A549 (cell line): ENCODE measurements at regions not wholly inside any gene's neighbourhood (a gene's known extent, or its start where the extent isn't known, plus 50 kb on each side); places are given as distances from the start of the nearest gene placed in this dataset.

Source experiments
- ATAC-seq, 2 experiments: fragments of 200-7000 bp in 1 of 2; fragments of >200 bp in 1 of 2; cut with Nextera tagmentation in 1 of 2; cut with Tn5 transposase in 1 of 2; 3 replicates each; pipeline versions ENCODE4 v1.8.0 to v1.9.1; 2018 to 2020; ENCODE audit warnings: mild to moderate bottlenecking in 1 of 2, moderate library complexity in 1 of 2
- CTCF ChIA-PET: fragments of 300-600 bp; sonication (Branson Sonifier 250); formaldehyde crosslinking; extraction: SDS; loops from one replicate; lab custom pipeline; 2021; ENCODE audit warnings: antibody characterized with exemption, inconsistent platforms; lab: Yijun Ruan, JAX
- POLR2A ChIA-PET: fragments of 350-600 bp; formaldehyde crosslinking; extraction: SDS; loops from one replicate; lab custom pipeline; 2021; ENCODE audit warnings: antibody characterized with exemption, inconsistent platforms; lab: Yijun Ruan, JAX
- DNase-seq, 2 experiments: peaks; one replicate each; pipeline versions ENCODE4 v3.0.0 to v3.0.0-alpha.2; 2011 to 2016; ENCODE audit warnings: low read depth in 1 of 2, low spot score in 1 of 2
- FAIRE-seq: peaks from 2 replicates; lab custom pipeline; 2011; peaks lifted over from hg19 to GRCh38; lab: Jason Lieb, UNC
- H3K27ac ChIP-seq, 2 experiments: fragments of >200 bp; sonication (Bioruptor Twin); formaldehyde crosslinking; 3 replicates each; pipeline ENCODE4 v1.5.1; 2016 to 2017
- H3K4me1 ChIP-seq: fragments of >200 bp; sonication (Bioruptor Twin); formaldehyde crosslinking; 3 replicates; pipeline ENCODE4 v1.6.1; 2016
- H3K4me2 ChIP-seq: fragments of >200 bp; sonication (Bioruptor Twin); formaldehyde crosslinking; 3 replicates; pipeline ENCODE4 v1.6.1; 2016
- H3K4me3 ChIP-seq: fragments of >200 bp; sonication (Bioruptor Twin); formaldehyde crosslinking; 3 replicates; pipeline ENCODE4 v1.5.1; 2016
- H3K9me3 ChIP-seq: fragments of >200 bp; sonication (Bioruptor Twin); formaldehyde crosslinking; 3 replicates; pipeline ENCODE4 v1.6.1; 2016
- ATOH8 ChIP-seq: fragments of 250-450 bp; sonication (Bioruptor Pico); IDR thresholded peaks from 2 replicates; pipeline ENCODE4 v1.5.0; 2020; ENCODE audit warnings: low read depth, mild to moderate bottlenecking, moderate library complexity
- CEBPB ChIP-seq, 2 experiments: fragments of >200 bp in 1 of 2; sonication (Bioruptor Twin) in 1 of 2; formaldehyde crosslinking in 1 of 2; IDR thresholded peaks; 2 replicates each; pipeline ENCODE4 v1.6.1; 2012 to 2016
- GATA3 ChIP-seq: IDR thresholded peaks from 2 replicates; pipeline ENCODE4 v1.6.1; 2012; ENCODE audit warnings: borderline replicate concordance
- HMGXB4 ChIP-seq: fragments of 250-450 bp; sonication (Bioruptor Pico); IDR thresholded peaks from 2 replicates; pipeline ENCODE4 v1.5.0; 2021; ENCODE audit warnings: mild to moderate bottlenecking, moderate library complexity, borderline replicate concordance
- HOXA7 ChIP-seq: fragments of 250-450 bp; sonication (Bioruptor Pico); IDR thresholded peaks from 2 replicates; pipeline ENCODE4 v1.5.0; 2020; ENCODE audit warnings: mild to moderate bottlenecking, moderate library complexity
- JUN ChIP-seq, 2 experiments: fragments of >200 bp; sonication (Bioruptor Twin); formaldehyde crosslinking; IDR thresholded peaks; 2 replicates in 1 of 2; 3 replicates in 1 of 2; pipeline ENCODE4 v1.6.1; 2016 to 2017
- JUNB ChIP-seq: fragments of >200 bp; sonication (Bioruptor Twin); formaldehyde crosslinking; IDR thresholded peaks from 2 replicates; pipeline ENCODE4 v1.6.1; 2016
- POLR2AphosphoS2 ChIP-seq: conservative IDR thresholded peaks from 2 replicates; pipeline ENCODE4 v1.6.1; 2012; ENCODE audit warnings: low read length, improper control_type of control experiment, inconsistent platforms
- SMC3 ChIP-seq: fragments of >200 bp; sonication (Bioruptor Twin); formaldehyde crosslinking; IDR thresholded peaks from 3 replicates; pipeline ENCODE4 v1.6.1; 2018; ENCODE audit warnings: inconsistent platforms
- TP53 ChIP-seq: fragments of 250-450 bp; sonication (Bioruptor Pico); IDR thresholded peaks from 2 replicates; pipeline ENCODE4 v1.5.0; 2021; ENCODE audit warnings: mild to moderate bottlenecking, moderate library complexity
- WGBS: methylation state at CpG from one replicate; pipeline ENCODE4 v1.1.6; 2017; ENCODE audit errors: missing lambda C conversion rate; 5-methylcytosine and 5-hydroxymethylcytosine counted together
- TF ChIP-seq, protein P1 (sequence below): IDR thresholded peaks from 2 replicates; pipeline ENCODE4 v1.6.1; 2012; ENCODE audit warnings: low read depth, borderline replicate concordance
- TF ChIP-seq, protein P2 (sequence below): fragments of >200 bp; sonication (Bioruptor Twin); formaldehyde crosslinking; IDR thresholded peaks from 3 replicates; pipeline ENCODE4 v1.5.1; 2016
- TF ChIP-seq, protein P3 (sequence below): fragments of 450-650 bp; IDR thresholded peaks from 2 replicates; pipeline ENCODE4 v1.6.1; 2014; ENCODE audit warnings: antibody characterized with exemption

DNA sequence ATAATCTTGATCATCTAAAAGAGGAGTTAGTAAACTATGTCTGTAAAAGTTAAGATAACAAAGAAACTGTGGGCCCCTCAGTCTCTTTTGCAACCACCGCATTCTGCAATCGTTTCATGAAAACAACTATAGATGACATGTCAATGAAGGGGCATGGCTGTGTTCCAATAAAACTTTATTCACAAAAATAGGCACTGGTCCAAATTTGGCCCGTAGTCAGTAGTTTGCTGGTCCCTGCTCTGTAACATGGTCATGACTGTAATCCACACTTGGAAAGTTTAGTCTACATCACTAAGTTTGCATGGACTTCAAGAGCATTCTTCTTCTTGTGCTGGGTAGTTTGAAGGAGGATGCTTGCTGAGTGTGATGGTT lies 299.3 kb upstream of the PSMD7 start:
- TF ChIP-seq HMGXB4 (CRISPR knock-in tag), result no peak
- TF ChIP-seq HOXA7 (CRISPR knock-in tag), result no peak
- no peak for TF ChIP-seq TP53 (CRISPR knock-in tag)
- no peak for TF ChIP-seq SMC3
- TF ChIP-seq, protein P1, sequence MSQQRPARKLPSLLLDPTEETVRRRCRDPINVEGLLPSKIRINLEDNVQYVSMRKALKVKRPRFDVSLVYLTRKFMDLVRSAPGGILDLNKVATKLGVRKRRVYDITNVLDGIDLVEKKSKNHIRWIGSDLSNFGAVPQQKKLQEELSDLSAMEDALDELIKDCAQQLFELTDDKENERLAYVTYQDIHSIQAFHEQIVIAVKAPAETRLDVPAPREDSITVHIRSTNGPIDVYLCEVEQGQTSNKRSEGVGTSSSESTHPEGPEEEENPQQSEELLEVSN, result no peak
- TF ChIP-seq JUN (IDR thresholded peaks at IDR 0.05), result no peak
- TF ChIP-seq, all 56 proteins: peak for 0
- no peak overlapping the region for H3K4me2 ChIP-seq
- WGBS, result 23% methylated on average over 3 of the region's 3 CpGs
- H3K27ac ChIP-seq, result no peak overlapping the region
- H3K9me3 ChIP-seq, result no peaks in the 10 kb centered on the region
- FAIRE-seq, result no peak
- DNase-seq, result no peak
- ChIA-PET CTCF (no interaction called here), POLR2A (no interaction called here)
- ATAC-seq, result no peak
- no peak overlapping the region for H3K4me3 ChIP-seq
- H3K4me1 ChIP-seq, result no peaks in the 10 kb centered on the region

- no peak for FAIRE-seq
- TF ChIP-seq GATA3 (no peak), CEBPB (IDR thresholded peaks at IDR 0.05) (peak; percentile 35 to 37; a peak in 2 of 4 replicates)
- no peak for ATAC-seq
- ChIA-PET CTCF (no interaction called here), POLR2A (no interaction called here)
- no peak for DNase-seq
- 22% methylated on average over 11 of the region's 11 CpGs for WGBS
- Histone ChIP-seq H3K27ac (no peak overlapping the region), H3K9me3 (no peaks in the 10 kb centered on the region), H3K4me2 (no peak overlapping the region), H3K4me1 (no peaks in the 10 kb centered on the region), H3K4me3 (no peak overlapping the region)
Measured at GRCh38 chr16:73996624-73997339, 299.8 kb upstream of the PSMD7 start.

GRCh38 chr16:73993878-73994277 lies 302.7 kb upstream of the PSMD7 start:
- ChIA-PET CTCF (no interaction called here), POLR2A (no interaction called here)
- no peaks in the 10 kb centered on the region for H3K9me3 ChIP-seq
- ATAC-seq, result no peak
- FAIRE-seq, result no peak
- TF ChIP-seq CEBPB (IDR thresholded peaks at IDR 0.05), result peak in 1 of 2 experiments; percentile 41; a peak in 1 of 4 replicates
- no peak for TF ChIP-seq JUNB
- TF ChIP-seq, protein P1, result no peak
- no peak for TF ChIP-seq POLR2AphosphoS2
- TF ChIP-seq ATOH8 (CRISPR knock-in tag), result no peak
- TF ChIP-seq, protein P2, sequence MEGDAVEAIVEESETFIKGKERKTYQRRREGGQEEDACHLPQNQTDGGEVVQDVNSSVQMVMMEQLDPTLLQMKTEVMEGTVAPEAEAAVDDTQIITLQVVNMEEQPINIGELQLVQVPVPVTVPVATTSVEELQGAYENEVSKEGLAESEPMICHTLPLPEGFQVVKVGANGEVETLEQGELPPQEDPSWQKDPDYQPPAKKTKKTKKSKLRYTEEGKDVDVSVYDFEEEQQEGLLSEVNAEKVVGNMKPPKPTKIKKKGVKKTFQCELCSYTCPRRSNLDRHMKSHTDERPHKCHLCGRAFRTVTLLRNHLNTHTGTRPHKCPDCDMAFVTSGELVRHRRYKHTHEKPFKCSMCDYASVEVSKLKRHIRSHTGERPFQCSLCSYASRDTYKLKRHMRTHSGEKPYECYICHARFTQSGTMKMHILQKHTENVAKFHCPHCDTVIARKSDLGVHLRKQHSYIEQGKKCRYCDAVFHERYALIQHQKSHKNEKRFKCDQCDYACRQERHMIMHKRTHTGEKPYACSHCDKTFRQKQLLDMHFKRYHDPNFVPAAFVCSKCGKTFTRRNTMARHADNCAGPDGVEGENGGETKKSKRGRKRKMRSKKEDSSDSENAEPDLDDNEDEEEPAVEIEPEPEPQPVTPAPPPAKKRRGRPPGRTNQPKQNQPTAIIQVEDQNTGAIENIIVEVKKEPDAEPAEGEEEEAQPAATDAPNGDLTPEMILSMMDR, result no peak
- TF ChIP-seq, protein P3, sequence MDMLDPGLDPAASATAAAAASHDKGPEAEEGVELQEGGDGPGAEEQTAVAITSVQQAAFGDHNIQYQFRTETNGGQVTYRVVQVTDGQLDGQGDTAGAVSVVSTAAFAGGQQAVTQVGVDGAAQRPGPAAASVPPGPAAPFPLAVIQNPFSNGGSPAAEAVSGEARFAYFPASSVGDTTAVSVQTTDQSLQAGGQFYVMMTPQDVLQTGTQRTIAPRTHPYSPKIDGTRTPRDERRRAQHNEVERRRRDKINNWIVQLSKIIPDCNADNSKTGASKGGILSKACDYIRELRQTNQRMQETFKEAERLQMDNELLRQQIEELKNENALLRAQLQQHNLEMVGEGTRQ, result no peak
- no peak overlapping the region for H3K4me3 ChIP-seq
- H3K4me1 ChIP-seq, result no peaks in the 10 kb centered on the region
- 0% methylated on average over 1 of the region's 1 CpG for WGBS
- no peak overlapping the region for H3K27ac ChIP-seq
- no peak overlapping the region for H3K4me2 ChIP-seq
- DNase-seq, result no peak
